PFSK-1 (cell line): ENCODE measurements at regions not wholly inside any gene's neighbourhood (a gene's known extent, or its start where the extent isn't known, plus 50 kb on each side); places are given as distances from the start of the nearest gene placed in this dataset.

Experiments used
- POLR2AphosphoS5 ChIP-seq: IDR thresholded peaks from 2 replicates; pipeline ENCODE4 v1.6.1; 2012; ENCODE audit warnings: low read depth, mild to moderate bottlenecking, control low read depth, low read length, moderate library complexity
- SIN3A ChIP-seq: IDR thresholded peaks from 2 replicates; pipeline ENCODE4 v1.6.1; 2012; ENCODE audit warnings: mild to moderate bottlenecking, low read length, moderate library complexity, borderline replicate concordance; ENCODE audit not compliant: insufficient read depth

- TF ChIP-seq SIN3A (no peak), POLR2AphosphoS5 (no peak)
Observed at GRCh38 chr4:28686618-28687017, 1826.0 kb downstream of the STIM2 start.
